ENCODE measurements at regions not wholly inside any gene's neighbourhood (a gene's known extent, or its start where the extent isn't known, plus 50 kb on each side); places are given as distances from the start of the nearest gene placed in this dataset.
"Not testable (repeated sequence)": the region's sequence is repeated elsewhere in the genome, so short reads cannot be mapped to it uniquely, and the experiment has no call there.

- Mint-ChIP-seq H3K27ac (no peak overlapping the region), H3K36me3 (no peaks in the 10 kb centered on the region), H3K9me3 (peaks cover 0 to 5% of the 10 kb centered on the region in 2 donors)
- DNase-seq (ENCODE audit: low spot score in 2 of 2) (no peak), ATAC-seq (no peak)
Measured at GRCh38 chr3:153254361-153254760, 92.3 kb downstream of the RAP2B start.

- Mint-ChIP-seq H3K36me3 (no peaks in the 10 kb centered on the region), H3K27ac (no peak overlapping the region), H3K9me3 (no peaks in the 10 kb centered on the region)
- no peak for ATAC-seq
- no peak for DNase-seq (ENCODE audit: low spot score in 2 of 2)
Measured at GRCh38 chr3:153257673-153258351, 95.8 kb downstream of the RAP2B start.

GRCh38 chr3:153259956-153260355, 97.9 kb downstream of the RAP2B start:
- ATAC-seq, result no peak
- no peaks in the 10 kb centered on the region for H3K36me3 Mint-ChIP-seq
- DNase-seq (ENCODE audit: low spot score in 2 of 2), result no peak
- no peak overlapping the region for H3K27ac Mint-ChIP-seq
- H3K9me3 Mint-ChIP-seq, result peaks cover 5 to 13% of the 10 kb centered on the region in 2 donors

- Mint-ChIP-seq H3K36me3 (no peaks in the 10 kb centered on the region), H3K27ac (no peak overlapping the region), H3K9me3 (peaks cover 5 to 13% of the 10 kb centered on the region in 2 donors)
- no peak for DNase-seq (ENCODE audit: low spot score in 2 of 2)
- no peak for ATAC-seq
Measured at GRCh38 chr3:153260681-153261080, 98.7 kb downstream of the RAP2B start.

GRCh38 chr3:153266619-153267018, 104.6 kb downstream of the RAP2B start:
- ATAC-seq, result no peak

GRCh38 chr3:153268564-153269279, 106.7 kb downstream of the RAP2B start:
- Mint-ChIP-seq H3K27ac (no peak overlapping the region), H3K36me3 (peaks cover 0 to 4% of the 10 kb centered on the region in 2 donors), H3K9me3 (peaks cover 7 to 10% of the 10 kb centered on the region in 2 donors)
- ATAC-seq, result no peak
- DNase-seq (ENCODE audit: low spot score in 2 of 2), result no peak

More at GRCh38 chr3:153266619-153267018, 104.6 kb downstream of the RAP2B start:
- Mint-ChIP-seq H3K36me3 (peaks cover 0 to 4% of the 10 kb centered on the region in 2 donors), H3K9me3 (peaks cover 10 to 13% of the 10 kb centered on the region in 2 donors), H3K27ac (no peak overlapping the region)
- DNase-seq (ENCODE audit: low spot score in 2 of 2), result no peak

GRCh38 chr3:153269730-153270129, 107.7 kb downstream of the RAP2B start:
- H3K9me3 Mint-ChIP-seq, result peaks cover 2 to 5% of the 10 kb centered on the region in 2 donors
- ATAC-seq, result no peak
- DNase-seq (ENCODE audit: low spot score in 2 of 2), result no peak
- peaks cover 0 to 4% of the 10 kb centered on the region in 2 donors for H3K36me3 Mint-ChIP-seq
- H3K27ac Mint-ChIP-seq, result no peak overlapping the region

- Mint-ChIP-seq H3K27ac (peak overlapping the region in 1 of 2 donors; percentile 72), H3K9me3 (no peaks in the 10 kb centered on the region), H3K36me3 (no peaks in the 10 kb centered on the region)
- ATAC-seq (no peak), DNase-seq (ENCODE audit: low spot score in 2 of 2) (no peak)
Measured at GRCh38 chr3:153273217-153273616, 111.2 kb downstream of the RAP2B start.

GRCh38 chr3:153273767-153274435, 111.9 kb downstream of the RAP2B start:
- no peaks in the 10 kb centered on the region for H3K36me3 Mint-ChIP-seq
- DNase-seq (ENCODE audit: low spot score in 2 of 2) (no peak), ATAC-seq (no peak)
- no peaks in the 10 kb centered on the region for H3K9me3 Mint-ChIP-seq
- H3K27ac Mint-ChIP-seq, result no peak overlapping the region

GRCh38 chr3:153274561-153274960, 112.5 kb downstream of the RAP2B start:
- H3K27ac Mint-ChIP-seq, result no peak overlapping the region
- no peak for DNase-seq (ENCODE audit: low spot score in 2 of 2)
- no peaks in the 10 kb centered on the region for H3K9me3 Mint-ChIP-seq
- H3K36me3 Mint-ChIP-seq, result no peaks in the 10 kb centered on the region
- no peak for ATAC-seq

- ATAC-seq (no peak), DNase-seq (ENCODE audit: low spot score in 2 of 2) (no peak)
- no peaks in the 10 kb centered on the region for H3K36me3 Mint-ChIP-seq
- H3K9me3 Mint-ChIP-seq, result no peaks in the 10 kb centered on the region
- H3K27ac Mint-ChIP-seq, result no peak overlapping the region
Measured at GRCh38 chr3:153275514-153275913, 113.5 kb downstream of the RAP2B start.

GRCh38 chr3:153277029-153277428, 115.0 kb downstream of the RAP2B start:
- Mint-ChIP-seq H3K9me3 (no peaks in the 10 kb centered on the region), H3K36me3 (peaks cover 0 to 4% of the 10 kb centered on the region in 2 donors), H3K27ac (no peak overlapping the region)
- no peak for DNase-seq (ENCODE audit: low spot score in 2 of 2)
- ATAC-seq, result no peak

GRCh38 chr3:153281236-153281997, 119.4 kb downstream of the RAP2B start:
- not testable (repeated sequence) for H3K9me3 Mint-ChIP-seq; DNase-seq (ENCODE audit: low spot score in 2 of 2); H3K36me3 Mint-ChIP-seq; H3K27ac Mint-ChIP-seq; ATAC-seq

GRCh38 chr3:153282355-153282754, 120.3 kb downstream of the RAP2B start:
- no peak for DNase-seq (ENCODE audit: low spot score in 2 of 2)
- Mint-ChIP-seq H3K36me3 (peaks cover 0 to 6% of the 10 kb centered on the region in 2 donors), H3K9me3 (no peaks in the 10 kb centered on the region), H3K27ac (no peak overlapping the region)
- ATAC-seq, result no peak

- Mint-ChIP-seq H3K36me3 (peaks cover 0 to 6% of the 10 kb centered on the region in 2 donors), H3K9me3 (no peaks in the 10 kb centered on the region), H3K27ac (peak overlapping the region in 1 of 2 donors; percentile 73)
- ATAC-seq (peak; percentile 57 to 81), DNase-seq (ENCODE audit: low spot score in 2 of 2) (peak in 1 of 2 donors; percentile 13)
Measured at GRCh38 chr3:153284282-153284938, 122.4 kb downstream of the RAP2B start.

- peaks cover 0 to 6% of the 10 kb centered on the region in 2 donors for H3K36me3 Mint-ChIP-seq
- ATAC-seq (peak in 1 of 2 donors; percentile 37), DNase-seq (ENCODE audit: low spot score in 2 of 2) (no peak)
- no peaks in the 10 kb centered on the region for H3K9me3 Mint-ChIP-seq
- peak overlapping the region in 1 of 2 donors; percentile 56 for H3K27ac Mint-ChIP-seq
Measured at GRCh38 chr3:153285194-153285641, 123.2 kb downstream of the RAP2B start.
